ENCODE measurements at regions not wholly inside any gene's neighbourhood (a gene's known extent, or its start where the extent isn't known, plus 50 kb on each side); places are given as distances from the start of the nearest gene placed in this dataset.

DNA sequence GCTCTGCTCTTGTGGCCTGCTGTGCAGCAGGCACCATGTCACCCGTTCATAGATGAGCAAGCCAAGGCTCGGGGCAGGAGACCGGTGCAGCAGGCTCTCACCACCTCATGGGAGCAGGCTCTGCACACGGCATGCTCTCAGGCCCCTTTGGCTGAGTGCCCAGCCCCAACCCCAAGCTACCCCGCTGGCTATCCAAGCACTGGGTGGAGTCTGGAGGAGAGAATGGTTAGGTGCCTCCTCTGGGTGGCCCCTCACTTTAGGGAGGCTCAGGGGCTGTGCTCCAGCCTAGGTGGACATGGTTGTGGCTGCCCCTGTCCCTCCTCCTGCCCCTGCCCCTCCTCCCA lies 199.9 kb downstream of the IGLL1 start:
- no peak overlapping the region for H3K18ac ChIP-seq (ENCODE audit: extremely low read depth, low read length)
- H3K4me1 ChIP-seq (replicated peaks in 1 of 4; ENCODE audit: control insufficient read depth in 3 of 4, insufficient read depth in 4 of 4, low read length in 3 of 4): peaks cover 0 to 6% (median 4%) of the 10 kb centered on the region in 4 experiments; a peak in 5 of 7 replicates
- ChIA-PET CTCF (ENCODE audit: partially characterized antibody) (interaction anchor here (1.4 kb wide), 1 partner anchor 12 kb away, joined by 6 read pairs; no protein-coding TSS in a partner anchor), POLR2A (ENCODE audit: partially characterized antibody) (no interaction called here)
- no peaks in the 10 kb centered on the region for H3K36me3 ChIP-seq (ENCODE audit: control insufficient read depth in 2 of 4, insufficient read depth in 4 of 4, low read length in 3 of 4)
- H3K79me2 ChIP-seq (ENCODE audit: control insufficient read depth in 1 of 2, insufficient read depth in 2 of 2, low read length in 2 of 2): no peaks in the 10 kb centered on the region
- no peak overlapping the region for H3K4me2 ChIP-seq (ENCODE audit: insufficient read depth in 1 of 2, low read depth in 2 of 2, low read length in 2 of 2)
- H2AK5ac ChIP-seq (ENCODE audit: low read depth, low read length): no peak overlapping the region
- no peak overlapping the region for H3K56ac ChIP-seq (replicated peaks; ENCODE audit: insufficient read length, low read depth, low read length)
- H2BK20ac ChIP-seq (ENCODE audit: low read length): no peak overlapping the region
- H3K79me1 ChIP-seq (ENCODE audit: low read depth, low read length): no peaks in the 10 kb centered on the region; the same call in 1 of the 2 replicates
- DNase-seq (ENCODE audit: low read depth in 1 of 2, low spot score in 2 of 2): no peak
- peaks cover 0 to 2% of the 10 kb centered on the region in 2 experiments for H4K20me1 ChIP-seq (replicated peaks in 1 of 2; ENCODE audit: control insufficient read depth in 1 of 2, insufficient read depth in 2 of 2, low read length in 2 of 2)
- H2BK5ac ChIP-seq (ENCODE audit: low read depth, low read length): no peak overlapping the region
- H3K9me3 ChIP-seq (ENCODE audit: insufficient read depth in 2 of 2, low read depth in 1 of 2, low read length in 1 of 2): no peaks in the 10 kb centered on the region
- H3K27ac ChIP-seq (ENCODE audit: low read depth, low read length): no peak overlapping the region
- no peak for FAIRE-seq
- 84% methylated on average over 5 of the region's 5 CpGs; no CpG with 5 or more reads in 1 of the 2 experiments for WGBS, 2 experiments (ENCODE audit: extremely low coverage in 1 of 2, insufficient coverage in 1 of 2, insufficient read length in 1 of 2, insufficient replicate concordance in 2 of 2, low coverage in 1 of 2, low lambda C conversion rate in 2 of 2, missing lambda C conversion rate in 1 of 2)
- no peak overlapping the region for H3K9ac ChIP-seq (replicated peaks in 1 of 4; ENCODE audit: extremely low read depth in 1 of 4, low read depth in 3 of 4, low read length in 3 of 4)
- no peak overlapping the region for H3K23ac ChIP-seq (ENCODE audit: insufficient read length)
- no peak overlapping the region for H3K14ac ChIP-seq (ENCODE audit: insufficient read length)
- peaks cover 0 to 12% (median 5%) of the 10 kb centered on the region in 4 experiments; a peak in 5 of 7 replicates for H3K27me3 ChIP-seq (replicated peaks in 1 of 4; ENCODE audit: control insufficient read depth in 3 of 4, extremely low read depth in 1 of 4, insufficient read depth in 3 of 4, low read length in 3 of 4)
- no peak overlapping the region for H3K4ac ChIP-seq (replicated peaks; ENCODE audit: insufficient read length, low read depth, low read length)
- H2BK12ac ChIP-seq (ENCODE audit: low read depth, low read length): no peak overlapping the region
- no peak overlapping the region; the same call in 1 of the 2 replicates for H4K8ac ChIP-seq (ENCODE audit: extremely low read depth, insufficient read depth, low read length)
- no peak overlapping the region for H4K5ac ChIP-seq (ENCODE audit: insufficient read length, low read depth, low read length)
- H2BK120ac ChIP-seq (replicated peaks; ENCODE audit: low read depth, low read length): no peak overlapping the region
- H2BK15ac ChIP-seq (ENCODE audit: low read length): no peak overlapping the region
- H3K4me3 ChIP-seq (ENCODE audit: extremely low read depth in 1 of 4, insufficient read depth in 2 of 4, low read depth in 3 of 4, low read length in 4 of 4): no peak overlapping the region
- H4K91ac ChIP-seq (replicated peaks; ENCODE audit: insufficient read length, low read length): no peak overlapping the region
- H2AFZ ChIP-seq (ENCODE audit: low read length): no peak overlapping the region
- peaks cover 5% of the 10 kb centered on the region; the same call in 1 of the 2 replicates for H3K23me2 ChIP-seq (ENCODE audit: low read depth, low read length)
- no peak for TF ChIP-seq PHF8 (conservative IDR thresholded peaks at IDR 0.05; ENCODE audit: low read depth, low read length)
- no peak for TF ChIP-seq EP300 (IDR thresholded peaks at IDR 0.05; ENCODE audit: borderline replicate concordance in 1 of 2, low read depth in 2 of 2, low read length in 2 of 2)
- no peak for TF ChIP-seq CHD2 (IDR thresholded peaks at IDR 0.05; ENCODE audit: low read length)
- no peak for TF ChIP-seq ASH2L (IDR thresholded peaks at IDR 0.05; ENCODE audit: low read length)
- no peak for TF ChIP-seq TBP (IDR thresholded peaks at IDR 0.05; ENCODE audit: low read depth, low read length)
- no peak for TF ChIP-seq HDAC2 (IDR thresholded peaks at IDR 0.05; ENCODE audit: borderline replicate concordance in 1 of 2, low read depth in 2 of 2, low read length in 2 of 2)
- no peak for TF ChIP-seq TAF1 (IDR thresholded peaks at IDR 0.05; ENCODE audit: low read depth, low read length)
- no peak for TF ChIP-seq USF2 (IDR thresholded peaks at IDR 0.05; ENCODE audit: low read length)
- no peak for TF ChIP-seq SAP30 (IDR thresholded peaks at IDR 0.05; ENCODE audit: insufficient read depth, insufficient replicate concordance, low read length)
- TF ChIP-seq KDM1A (IDR thresholded peaks at IDR 0.05; ENCODE audit: borderline replicate concordance, low read length): no peak
- no peak for TF ChIP-seq MAFK (IDR thresholded peaks at IDR 0.05; ENCODE audit: low read depth, low read length)
- no peak for TF ChIP-seq YY1 (IDR thresholded peaks at IDR 0.05; ENCODE audit: low read depth, low read length)
- no peak for TF ChIP-seq HDAC6 (IDR thresholded peaks at IDR 0.05; ENCODE audit: low read depth, low read length)
- TF ChIP-seq ZNF274 (IDR thresholded peaks at IDR 0.05; ENCODE audit: borderline replicate concordance, extremely low read depth, low read length): no peak

Data from H1 (cell line).